Endometrium (tissue), 2 donors: ENCODE measurements at regions not wholly inside any gene's neighbourhood (a gene's known extent, or its start where the extent isn't known, plus 50 kb on each side); places are given as distances from the start of the nearest gene placed in this dataset.
"Not testable (repeated sequence)": the region's sequence is repeated elsewhere in the genome, so short reads cannot be mapped to it uniquely, and the experiment has no call there.

Source experiments
- FAIRE-seq: peaks from 2 replicates; lab custom pipeline; 2012; peaks lifted over from hg19 to GRCh38; lab: Jason Lieb, UNC
- donor health status: control.
- donor health status: control.

DNA sequence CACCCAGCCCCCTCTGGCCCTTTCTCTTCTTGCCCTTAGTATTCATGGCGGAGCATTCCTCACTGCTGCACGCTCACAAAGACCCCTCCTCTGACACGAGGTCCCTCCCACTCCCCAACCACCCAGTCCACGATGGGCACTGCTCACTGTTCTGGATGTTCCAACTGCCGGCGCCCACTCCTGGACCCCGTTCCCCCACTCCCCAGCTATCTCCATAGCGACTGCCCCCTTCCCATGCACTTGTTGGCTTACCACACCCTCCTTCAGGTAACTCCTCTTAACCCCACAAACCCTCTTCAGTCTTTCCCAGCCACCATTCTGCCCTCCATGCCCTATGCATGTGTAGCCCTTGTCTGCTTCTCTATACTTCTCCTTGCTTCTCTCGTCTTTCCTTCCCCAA, 961.5 kb upstream of the DEFB115 start:
- FAIRE-seq: not testable (repeated sequence)

DNA sequence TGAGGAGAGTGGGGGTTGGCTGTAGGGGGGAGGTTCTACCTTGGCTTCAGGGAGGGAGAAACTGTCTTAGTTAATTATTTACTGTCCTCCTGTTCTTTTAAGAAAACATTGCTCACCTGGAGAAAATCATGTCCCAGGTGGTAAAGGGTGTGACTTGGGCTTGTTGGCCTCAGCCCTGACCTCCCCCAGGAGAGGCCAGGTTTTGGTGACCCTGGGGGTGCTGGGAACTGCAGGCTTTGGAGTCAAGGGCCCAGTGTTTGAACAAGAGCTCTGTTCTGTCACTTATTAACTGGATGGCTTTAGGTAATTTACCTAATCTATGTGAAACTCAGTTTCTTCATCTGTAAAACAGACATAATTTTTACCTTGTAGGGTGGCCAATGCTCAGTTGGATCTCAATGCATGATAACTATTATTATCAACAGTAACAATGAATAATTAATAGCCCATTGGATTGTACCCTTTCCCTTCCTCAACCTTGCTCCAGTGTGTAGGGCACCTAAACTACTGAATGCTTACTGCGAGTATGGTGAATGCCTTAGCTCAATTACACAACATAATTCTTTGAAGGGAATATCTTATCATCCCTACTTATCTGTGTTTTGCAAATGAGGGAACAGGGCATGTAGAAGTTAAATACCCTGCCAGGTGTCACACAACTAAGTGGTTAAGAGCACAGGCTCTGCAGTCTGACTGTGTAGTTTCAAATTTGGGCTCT, 959.4 kb upstream of the DEFB115 start:
- not testable (repeated sequence) for FAIRE-seq

GRCh38 chr20:30300220-30300642, 957.2 kb upstream of the DEFB115 start:
- not testable (repeated sequence) for FAIRE-seq

GRCh38 chr20:30302786-30303185, 954.7 kb upstream of the DEFB115 start:
- not testable (repeated sequence) for FAIRE-seq

DNA sequence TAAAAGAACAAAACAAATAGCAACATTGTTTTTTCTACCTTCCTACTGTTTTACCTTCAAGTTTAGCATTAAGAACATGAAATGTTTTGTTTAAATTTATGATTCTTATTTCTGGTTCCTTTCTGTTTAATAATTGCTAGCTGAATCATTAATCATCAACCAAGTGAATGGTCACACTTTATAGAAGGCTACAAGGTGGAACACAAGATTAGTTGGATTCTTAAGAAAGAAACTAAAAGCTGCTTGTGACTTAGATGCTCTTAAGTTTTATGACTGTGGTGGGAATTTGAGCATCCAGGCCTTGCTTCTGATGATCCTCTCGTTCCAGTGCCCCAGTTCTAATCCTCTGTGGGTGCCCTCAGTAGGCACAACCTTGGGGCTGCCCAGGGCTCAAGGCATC, 947.5 kb upstream of the DEFB115 start:
- not testable (repeated sequence) for FAIRE-seq

GRCh38 chr20:30310385-30310784, 947.1 kb upstream of the DEFB115 start:
- not testable (repeated sequence) for FAIRE-seq

GRCh38 chr20:30312220-30312619, 945.2 kb upstream of the DEFB115 start:
- not testable (repeated sequence) for FAIRE-seq

DNA sequence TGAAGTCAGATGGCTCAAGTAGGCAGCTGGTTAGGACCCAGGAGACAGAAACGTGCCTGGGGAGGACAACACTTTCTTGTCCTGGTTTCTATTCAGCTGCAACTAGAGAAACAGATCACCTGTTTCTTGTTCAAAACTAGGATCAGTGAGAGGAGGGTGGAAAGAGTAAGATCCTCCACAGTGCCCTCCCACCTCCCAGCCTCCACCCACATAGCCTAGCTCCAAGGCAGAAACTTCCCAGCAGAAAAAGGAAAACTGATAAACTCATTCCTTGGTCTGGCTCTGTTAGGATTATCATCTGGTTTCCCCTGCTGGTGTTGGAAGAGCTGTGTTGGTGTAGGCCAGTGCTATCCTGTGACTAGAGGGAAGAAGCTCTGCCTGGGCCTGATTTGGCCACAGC, 943.8 kb upstream of the DEFB115 start:
- not testable (repeated sequence) for FAIRE-seq

GRCh38 chr20:30316063-30316462, 941.4 kb upstream of the DEFB115 start:
- FAIRE-seq: not testable (repeated sequence)

DNA sequence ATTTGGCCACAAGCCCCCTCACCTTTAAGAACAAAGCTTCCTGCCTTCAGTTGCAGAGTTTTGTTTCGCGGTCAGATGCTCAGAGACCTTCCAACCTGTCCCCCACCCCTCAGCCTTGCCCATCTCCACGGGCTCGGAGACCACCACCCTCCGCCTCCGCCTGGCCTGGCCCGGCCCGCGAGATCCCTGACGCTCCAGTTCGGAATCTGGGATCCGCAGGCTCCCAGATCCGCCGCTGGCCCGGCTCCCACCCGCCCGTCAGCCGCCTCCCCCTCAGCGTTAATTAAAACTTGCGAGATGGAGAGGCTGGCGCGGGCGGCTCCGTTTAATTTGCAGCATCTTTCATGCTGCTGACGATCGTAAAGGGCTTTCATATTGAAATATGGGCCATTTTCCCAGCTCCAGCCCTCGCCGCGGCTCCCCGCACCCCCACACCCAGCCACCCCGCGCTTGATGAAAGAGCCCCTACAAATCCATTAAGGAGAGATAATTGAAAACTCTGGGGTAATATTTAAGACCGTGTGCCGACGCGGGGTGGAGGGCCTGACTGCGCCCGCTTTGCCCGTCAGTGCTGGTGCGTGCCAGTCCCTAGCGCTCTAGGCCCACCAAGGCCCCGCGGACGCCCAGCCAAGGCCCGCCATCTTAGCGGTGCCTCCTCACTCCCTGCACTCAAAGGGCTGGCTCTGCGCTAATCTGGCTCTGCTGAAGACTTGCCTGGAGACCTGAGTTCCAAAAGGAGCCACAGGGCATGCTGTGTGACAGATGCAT, 940.7 kb upstream of the DEFB115 start:
- not testable (repeated sequence) for FAIRE-seq

DNA sequence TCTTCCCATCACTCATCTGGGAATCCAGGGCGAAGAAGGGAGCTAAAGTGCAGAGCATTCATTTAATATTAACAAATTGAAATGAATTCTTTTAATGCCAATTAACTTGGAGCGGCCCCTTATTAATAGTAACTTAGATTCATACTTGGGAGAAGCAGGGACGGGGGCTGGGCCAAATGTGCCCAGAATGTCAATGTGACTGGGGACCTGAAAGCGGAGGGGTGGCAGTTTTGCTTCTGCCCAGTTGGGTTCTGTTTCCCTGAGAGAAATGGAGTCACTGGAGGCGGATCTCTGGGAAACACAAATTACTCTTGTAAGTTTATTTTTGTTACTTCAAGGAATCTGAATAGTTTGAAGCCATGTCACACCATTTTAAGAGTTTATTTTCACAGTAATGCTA, 923.7 kb upstream of the DEFB115 start:
- FAIRE-seq: not testable (repeated sequence)

GRCh38 chr20:30337556-30337955, 919.9 kb upstream of the DEFB115 start:
- FAIRE-seq: not testable (repeated sequence)

DNA sequence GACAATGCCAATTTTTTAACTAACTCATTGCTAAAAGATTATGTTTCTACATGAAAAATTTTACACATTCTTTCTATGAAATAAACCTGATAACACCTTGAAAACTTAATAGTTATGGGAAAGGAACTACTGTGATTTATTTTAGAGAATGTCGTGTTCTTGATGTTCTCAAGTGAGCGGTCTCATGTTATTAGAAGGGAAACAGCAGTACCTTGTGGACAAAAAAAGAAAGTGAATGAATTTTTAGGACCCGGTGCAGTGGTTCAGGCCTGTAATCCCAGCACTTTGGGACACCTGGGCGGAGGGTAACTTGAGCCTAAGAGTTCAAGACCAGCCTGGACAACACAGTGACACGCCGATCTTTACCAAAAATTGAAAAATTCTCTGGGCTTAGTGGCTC, 908.5 kb upstream of the DEFB115 start:
- FAIRE-seq: peak; percentile 85

DNA sequence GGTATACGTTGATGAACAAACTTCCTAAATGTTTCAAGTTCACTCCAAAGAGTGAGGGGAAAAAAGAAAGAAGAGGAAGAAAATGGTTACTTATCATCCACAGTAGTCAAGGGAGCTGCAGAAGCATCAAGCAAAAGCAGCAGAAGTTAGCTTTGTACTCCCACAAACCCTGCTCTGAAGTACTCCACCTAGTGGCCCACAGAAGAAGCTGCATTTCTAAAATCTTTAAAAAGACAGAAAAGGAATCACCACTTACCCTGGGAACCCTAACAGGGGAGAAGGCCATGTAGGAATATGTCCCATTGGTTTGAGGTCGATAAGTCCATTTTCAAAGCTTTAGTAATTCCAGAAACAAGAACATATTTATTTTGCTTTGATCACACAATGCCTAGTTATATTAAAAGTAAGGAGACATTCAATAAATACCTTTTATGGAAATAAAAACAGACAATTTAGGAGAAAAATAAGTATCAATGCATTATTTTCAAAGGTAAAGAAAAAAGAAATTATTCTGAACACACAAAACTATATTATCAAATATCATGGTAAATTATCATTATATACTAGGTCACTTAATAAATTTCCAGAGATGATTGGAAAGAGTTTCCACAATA, 900.5 kb upstream of the DEFB115 start:
- FAIRE-seq: peak; percentile 74

DNA sequence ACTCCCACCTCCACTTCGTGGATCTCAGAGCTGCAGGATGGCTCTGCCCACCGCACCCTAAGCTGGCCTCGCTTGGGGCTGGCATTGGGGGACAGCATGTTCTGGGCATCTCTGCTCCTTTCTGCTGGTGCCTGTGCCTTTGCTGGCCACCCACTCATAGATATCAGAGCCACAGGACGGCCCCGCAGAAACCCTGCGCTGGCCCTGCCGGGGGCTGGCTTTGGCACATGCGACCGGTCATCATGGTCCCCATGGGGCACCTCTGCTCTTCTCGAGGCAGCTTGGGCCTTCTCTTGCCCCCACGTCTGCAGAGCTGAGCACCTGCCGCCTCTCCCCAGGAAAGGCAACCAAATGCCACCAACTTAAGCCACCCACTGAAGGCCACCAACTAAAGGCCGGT, 895.7 kb upstream of the DEFB115 start:
- FAIRE-seq: not testable (repeated sequence)

DNA sequence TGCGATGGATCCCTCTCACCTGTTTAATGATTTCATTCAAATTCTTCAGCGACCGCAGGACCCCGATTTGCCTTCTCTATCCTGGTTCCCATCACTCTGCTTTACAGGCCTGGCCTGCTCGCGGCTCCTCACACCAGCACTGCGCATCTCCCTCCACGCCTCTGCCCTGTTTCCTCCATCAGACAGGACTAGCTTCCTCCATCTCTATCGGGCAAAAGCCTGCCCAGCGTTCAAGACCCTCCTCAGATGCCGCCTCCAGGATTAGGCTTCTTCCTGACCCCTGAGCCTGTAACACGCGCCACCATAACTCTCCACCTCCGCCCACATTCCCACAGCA, 881.1 kb upstream of the DEFB115 start:
- FAIRE-seq: not testable (repeated sequence)

GRCh38 chr20:30376767-30377658, 880.5 kb upstream of the DEFB115 start:
- FAIRE-seq: no peak

- not testable (repeated sequence) for FAIRE-seq
These were observed 879.1 kb upstream of the DEFB115 start for GRCh38 chr20:30378317-30378716.

DNA sequence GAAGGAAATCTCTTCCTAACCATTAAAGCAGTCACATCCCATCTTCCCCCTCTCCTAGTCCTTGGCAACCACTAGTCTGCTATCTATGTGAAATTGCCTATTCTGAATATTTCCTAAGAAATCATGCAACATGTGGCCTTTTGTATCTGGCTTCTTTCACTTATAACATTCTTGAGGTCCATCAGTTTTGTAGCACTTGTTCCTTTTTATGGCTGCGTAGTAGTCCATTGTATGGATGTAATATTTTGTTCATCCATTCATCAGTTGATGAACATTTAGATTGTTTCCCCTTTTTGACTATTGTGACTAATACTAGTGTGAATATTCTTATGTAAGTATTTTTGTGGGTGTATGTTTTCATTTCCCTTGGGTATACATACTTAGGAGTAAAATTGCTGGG, 878.7 kb upstream of the DEFB115 start:
- peak; percentile 29 for FAIRE-seq

DNA sequence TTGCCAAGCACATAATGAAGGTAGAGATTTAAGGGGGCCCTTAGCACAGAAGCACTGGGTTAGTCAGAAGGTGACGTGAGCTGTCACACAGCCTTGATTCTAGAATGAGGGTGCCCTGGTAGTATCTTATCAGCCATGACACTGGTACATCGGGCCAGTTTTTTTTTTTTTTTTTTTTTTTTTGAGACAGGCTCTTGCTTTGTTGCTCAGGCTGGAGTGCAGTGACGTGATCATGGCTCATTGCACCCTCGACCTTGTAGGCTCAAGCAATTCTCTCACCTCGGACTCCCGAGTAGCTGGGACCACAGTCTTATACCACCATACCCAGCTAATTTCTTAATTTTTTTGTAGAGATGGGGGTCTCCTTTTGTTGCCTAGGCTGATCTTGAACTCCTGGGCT, 872.6 kb upstream of the DEFB115 start:
- FAIRE-seq: not testable (repeated sequence)

GRCh38 chr20:30386099-30386498, 871.4 kb upstream of the DEFB115 start:
- peak; percentile 18 for FAIRE-seq

DNA sequence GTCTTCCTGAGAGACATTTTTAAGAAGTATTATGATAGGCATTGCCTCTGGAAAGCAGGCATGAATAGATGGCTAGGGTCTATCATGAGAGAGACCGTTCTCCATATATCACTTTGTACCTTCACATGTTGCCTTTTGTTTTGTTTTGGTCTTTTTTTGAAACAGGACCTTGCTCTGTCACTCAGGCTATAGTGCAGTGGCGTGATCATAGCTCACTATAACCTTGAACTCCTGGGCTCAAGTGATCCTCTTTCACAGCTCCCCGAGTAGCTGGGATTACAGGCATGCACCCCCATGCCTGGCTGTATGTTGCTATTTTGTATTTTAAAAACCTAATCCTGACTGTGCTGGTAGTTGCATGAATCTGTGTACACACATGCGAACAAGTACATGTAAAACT, 869.6 kb upstream of the DEFB115 start:
- FAIRE-seq: not testable (repeated sequence)
